ENCODE measurements at regions not wholly inside any gene's neighbourhood (a gene's known extent, or its start where the extent isn't known, plus 50 kb on each side); places are given as distances from the start of the nearest gene placed in this dataset.

DNA sequence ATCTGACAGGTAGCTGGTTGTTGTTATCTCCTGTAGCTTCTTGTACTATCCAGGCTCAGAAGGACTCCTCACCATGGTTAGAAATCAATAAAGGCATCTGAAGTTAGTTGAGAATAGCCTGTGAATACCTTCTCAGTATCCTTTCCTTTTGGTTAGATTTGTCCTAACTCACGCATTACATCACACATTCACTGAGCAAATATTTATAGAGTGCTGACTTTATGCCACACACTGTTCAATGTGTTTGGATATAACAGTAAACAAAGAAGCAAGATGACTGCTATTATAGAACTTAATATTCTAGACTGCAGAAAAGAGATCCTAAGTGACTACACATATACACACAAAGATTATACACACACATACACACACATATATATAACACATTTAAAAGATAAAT, 889.9 kb upstream of the CHAC2 start:
- no peak for DNase-seq (ENCODE audit: low read depth in 2 of 2)

DNA sequence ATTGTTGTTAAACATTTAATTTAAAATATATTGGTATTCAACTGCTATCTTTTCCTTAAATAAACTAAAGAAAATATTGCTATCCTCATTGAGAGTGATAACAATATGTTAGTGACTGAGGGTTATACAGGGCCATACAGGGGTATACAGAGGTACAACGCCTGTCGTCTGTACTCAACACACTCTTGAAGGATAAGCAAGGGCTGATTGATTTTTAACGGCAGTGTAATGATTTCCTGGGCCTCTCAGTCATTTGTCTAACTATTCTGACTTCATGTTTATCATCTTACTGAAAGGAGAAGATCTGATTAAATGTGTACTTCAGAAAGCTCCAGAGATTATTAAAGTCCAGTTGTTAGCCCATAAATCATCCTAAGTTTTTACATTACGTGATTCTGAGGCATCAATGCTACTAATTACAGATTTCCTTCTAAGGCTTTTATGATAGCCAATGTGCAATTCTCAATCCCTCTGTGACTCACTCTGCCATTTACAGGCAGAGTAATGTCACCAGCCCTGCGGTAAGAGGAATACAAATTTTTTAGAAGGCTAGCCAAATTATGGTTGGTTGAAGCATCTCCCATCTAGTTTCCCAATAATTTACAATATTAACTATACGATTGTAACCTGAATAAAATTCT, 893.0 kb upstream of the CHAC2 start:
- no peak for DNase-seq (ENCODE audit: low read depth in 2 of 2)

DNA sequence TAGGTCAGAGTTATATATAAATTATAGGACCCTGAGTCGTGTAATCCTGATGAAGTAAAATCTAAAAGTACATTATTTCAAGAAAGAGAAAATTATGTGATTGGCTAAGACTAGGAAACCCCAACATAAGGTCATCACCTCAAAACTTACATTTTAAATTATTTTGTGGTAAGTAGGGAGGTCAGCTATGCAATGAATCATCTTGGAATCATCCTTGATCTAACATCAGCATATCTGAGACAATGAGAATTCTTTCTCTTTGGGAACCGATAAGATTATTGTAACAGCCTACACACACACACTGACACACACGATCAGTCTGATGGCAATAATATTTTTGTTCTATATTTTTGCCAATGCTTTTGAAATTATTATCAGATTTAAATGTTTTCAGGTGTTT, 904.8 kb upstream of the CHAC2 start:
- DNase-seq (ENCODE audit: low read depth in 2 of 2) = no peak

DNA sequence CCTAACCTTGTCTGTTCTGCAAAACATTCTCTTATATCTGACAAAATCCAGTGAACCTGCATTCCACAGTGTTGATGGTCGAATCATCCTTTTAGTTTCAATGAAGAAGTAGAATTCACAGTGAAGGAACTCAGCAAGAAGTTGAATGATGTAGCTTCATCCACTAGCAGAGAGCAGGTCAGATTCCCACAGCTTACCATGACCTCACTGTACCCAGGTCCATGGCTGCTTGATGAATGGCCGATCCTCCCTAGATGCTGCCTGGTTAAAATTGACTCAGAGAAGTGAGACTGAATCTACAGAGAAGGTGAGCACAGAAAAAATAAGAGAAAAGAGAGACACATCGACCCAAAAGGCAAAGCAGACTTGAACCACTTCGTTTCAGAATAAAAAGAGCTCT, 906.0 kb upstream of the CHAC2 start:
- no peak for DNase-seq (ENCODE audit: low read depth in 2 of 2)

DNA sequence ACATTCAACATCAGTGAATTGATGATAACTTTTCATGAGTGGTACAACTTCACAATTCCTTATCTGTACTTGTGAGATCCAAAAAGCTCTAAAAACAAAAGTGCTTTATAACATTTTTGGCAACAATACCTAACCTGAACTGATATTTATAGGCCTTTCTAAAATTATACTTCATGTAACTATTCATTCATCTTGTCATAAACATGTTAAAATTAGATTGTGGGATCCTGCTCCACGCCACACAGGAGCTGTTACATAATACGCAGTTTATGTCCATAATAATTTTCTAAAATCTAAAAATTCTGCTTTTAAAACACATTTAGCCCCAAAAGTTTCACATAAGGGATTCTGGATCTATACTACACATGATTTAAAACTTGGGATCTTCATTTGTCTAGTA, 908.5 kb upstream of the CHAC2 start:
- no peak for DNase-seq (ENCODE audit: low read depth in 2 of 2)

DNA sequence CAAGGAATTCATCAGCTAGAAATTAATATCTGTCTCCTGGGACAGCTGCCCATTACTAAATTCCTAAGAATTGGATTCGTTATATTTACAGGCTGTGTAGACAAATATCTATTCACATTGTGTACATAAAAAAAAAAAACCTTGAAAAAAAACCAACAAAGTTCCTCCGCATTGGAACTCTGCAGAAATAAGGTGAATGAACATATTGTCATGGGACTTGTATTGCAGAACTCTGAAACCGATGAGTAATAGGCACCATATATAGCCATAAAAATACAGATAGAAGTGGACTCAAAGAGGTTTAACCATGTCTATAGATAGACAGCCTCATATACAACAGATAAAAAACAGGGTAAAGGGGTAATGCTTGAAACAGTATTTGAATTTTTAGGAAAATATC, 909.9 kb upstream of the CHAC2 start:
- DNase-seq (ENCODE audit: low read depth in 2 of 2) = no peak

DNA sequence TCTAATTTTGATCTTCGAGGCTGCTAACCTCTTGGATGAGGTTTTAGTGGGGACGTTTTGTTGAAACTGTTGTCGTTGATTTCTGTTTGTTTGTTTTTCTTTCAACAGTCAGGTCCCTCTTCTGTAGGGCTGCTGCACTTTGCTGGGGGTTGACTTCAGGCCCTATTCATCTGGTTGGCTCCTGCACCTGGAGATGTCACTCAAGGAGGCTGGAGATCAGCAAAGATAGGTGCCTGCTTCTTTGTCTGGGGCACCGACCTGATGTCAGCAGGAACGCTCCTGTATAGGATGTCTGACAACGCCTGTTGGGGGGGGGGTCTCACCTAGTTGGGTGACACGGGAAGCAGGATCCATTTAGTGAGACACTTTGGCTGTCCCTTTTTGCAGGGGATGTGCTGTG, 915.6 kb upstream of the CHAC2 start:
- DNase-seq (ENCODE audit: low read depth in 2 of 2) = no peak

DNA sequence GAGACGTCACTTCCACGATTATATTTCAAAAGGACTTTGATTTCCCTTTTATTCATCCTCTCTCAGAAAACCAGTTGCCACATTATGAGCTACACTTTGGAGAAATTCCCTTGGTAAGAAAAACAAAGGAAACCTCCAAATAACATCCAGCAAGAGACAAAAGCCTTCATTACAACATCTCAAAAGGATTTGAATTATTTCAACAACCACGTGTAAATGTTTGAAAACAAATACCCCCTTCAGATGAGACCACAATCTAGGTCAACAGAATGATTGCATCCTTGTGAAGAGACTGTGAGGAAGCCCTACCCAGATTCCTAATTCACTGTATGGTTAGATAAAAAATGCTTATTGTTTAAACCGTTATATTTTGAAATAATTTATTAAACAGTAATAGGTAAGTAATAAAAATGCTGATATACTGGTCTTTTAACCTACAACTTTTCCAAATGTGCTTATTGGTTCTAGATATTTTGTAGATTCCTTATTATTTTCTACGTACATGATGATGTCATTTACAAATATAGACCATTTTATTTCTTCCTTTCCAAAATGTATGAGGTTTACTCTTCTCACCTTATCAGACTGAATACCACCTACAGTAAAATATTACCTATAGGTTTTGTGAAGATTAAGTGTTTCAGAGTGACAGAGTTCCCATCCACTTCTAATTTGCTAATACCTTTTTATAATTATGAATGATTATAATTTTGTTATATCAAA, 922.7 kb upstream of the CHAC2 start:
- no peak for DNase-seq (ENCODE audit: low read depth in 2 of 2)

DNA sequence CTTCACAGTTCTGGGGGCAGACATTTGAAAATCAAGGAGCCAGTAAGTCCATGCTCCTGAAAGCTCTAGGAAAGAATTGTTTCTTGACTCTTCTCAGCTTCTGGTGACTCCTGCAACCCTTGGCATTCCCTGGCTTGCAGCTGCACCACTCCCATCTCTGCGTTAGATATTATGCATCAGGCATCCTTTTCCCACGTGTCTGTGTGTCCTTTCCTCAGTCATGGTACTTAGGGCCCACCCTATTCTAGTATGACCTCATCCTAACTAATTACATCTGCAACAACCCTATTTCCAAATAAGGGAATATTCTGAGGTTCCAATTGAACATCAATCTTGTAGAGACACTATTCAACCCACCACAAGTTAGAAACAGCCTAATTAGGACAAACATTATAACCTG, 931.7 kb upstream of the CHAC2 start:
- DNase-seq (ENCODE audit: low read depth in 2 of 2) = no peak

DNA sequence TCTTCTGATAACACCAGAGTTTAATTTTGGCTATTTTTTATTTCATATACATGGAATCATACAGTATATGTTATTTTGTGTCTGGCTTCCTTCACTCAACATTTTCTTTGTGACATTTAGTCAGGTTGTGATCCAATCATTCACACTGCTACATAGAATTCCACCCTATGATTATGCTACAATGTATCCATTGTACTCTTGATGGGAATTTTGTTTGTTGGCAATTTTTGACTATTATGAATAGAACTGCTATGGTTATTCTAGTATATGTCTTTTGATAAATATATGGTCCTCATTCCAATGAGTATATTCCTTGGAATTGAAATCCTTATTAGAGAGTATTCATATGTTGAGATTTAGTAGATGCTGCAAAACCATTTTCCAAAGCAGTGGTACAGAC, 936.4 kb upstream of the CHAC2 start:
- DNase-seq (ENCODE audit: low read depth in 2 of 2) = no peak

DNA sequence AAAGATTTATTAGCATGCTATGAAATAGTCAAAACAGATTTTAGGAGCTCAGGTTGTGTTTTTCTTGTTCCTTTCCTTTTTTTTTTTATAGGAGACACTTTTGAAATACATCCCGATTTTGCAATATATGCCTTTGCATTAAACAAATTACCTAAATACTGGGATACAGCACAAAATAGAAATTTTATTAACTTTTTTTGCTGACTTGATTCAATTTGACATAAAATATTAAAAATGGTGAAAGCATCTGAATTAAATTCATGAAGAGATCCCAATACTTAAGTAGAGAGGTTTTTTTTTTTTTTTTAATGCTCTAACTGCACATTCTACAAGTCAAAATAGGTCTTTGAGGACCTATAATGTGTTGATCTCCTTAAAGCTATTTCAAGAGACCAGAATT, 939.5 kb upstream of the CHAC2 start:
- no peak for DNase-seq (ENCODE audit: low read depth in 2 of 2)

DNA sequence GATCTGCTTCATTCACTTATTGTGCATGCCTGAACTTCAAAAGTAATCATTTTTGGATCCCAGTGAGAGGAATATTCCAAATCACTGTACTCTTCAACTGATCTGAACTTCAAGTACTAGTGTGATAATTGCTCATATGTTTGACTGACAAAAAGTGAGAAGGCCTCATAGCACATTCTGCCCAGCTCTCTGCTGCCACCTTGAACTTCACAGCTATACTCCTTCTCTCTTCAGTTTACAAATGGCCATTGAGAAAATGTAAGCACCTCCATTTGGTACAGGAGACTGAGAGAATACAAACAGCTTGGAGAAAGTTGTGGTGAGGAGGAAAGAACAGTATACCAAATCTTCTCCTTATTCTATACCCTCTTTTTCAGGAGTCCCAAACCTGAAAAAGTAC, 946.0 kb upstream of the CHAC2 start:
- no peak for DNase-seq (ENCODE audit: low read depth in 2 of 2)

DNA sequence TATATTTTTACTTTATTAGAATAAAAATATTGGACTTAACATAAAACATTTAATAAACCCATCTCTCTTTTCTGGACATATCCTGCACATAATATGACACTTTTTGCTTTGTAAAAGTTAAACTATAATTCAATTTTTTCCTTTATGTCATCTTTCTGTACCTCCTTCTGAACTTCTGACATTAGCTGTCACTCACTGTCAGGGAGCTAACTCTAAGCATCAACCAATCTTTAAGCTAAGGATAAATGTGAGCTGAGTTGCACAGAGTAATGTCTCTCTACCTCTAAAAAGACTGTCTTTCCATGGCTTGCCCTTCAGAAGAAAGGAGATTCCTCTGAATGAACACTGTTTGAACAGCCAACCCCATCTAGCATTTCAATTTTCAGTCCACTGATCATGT, 948.6 kb upstream of the CHAC2 start:
- no peak for DNase-seq (ENCODE audit: low read depth in 2 of 2)

DNA sequence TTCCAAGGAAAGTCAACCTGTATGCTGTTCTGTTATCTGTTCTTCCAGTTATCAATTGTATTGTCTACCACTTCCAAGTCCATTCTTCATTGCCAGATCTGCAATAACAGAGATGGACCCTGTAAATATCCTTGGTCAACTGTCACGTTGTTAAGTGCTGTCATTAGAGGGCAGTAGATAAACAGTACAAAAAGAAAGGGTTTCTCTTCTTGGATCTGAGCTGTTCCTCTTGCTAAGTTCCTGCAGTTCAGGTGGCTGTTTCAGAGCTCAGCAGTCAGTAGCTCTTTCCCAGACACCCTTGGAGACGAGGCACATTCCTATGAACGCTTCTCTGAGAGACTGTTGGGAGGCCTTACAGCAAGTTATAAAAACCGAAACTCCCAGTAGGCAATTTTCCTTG, 957.1 kb upstream of the CHAC2 start:
- DNase-seq (ENCODE audit: low read depth in 2 of 2) = no peak

DNA sequence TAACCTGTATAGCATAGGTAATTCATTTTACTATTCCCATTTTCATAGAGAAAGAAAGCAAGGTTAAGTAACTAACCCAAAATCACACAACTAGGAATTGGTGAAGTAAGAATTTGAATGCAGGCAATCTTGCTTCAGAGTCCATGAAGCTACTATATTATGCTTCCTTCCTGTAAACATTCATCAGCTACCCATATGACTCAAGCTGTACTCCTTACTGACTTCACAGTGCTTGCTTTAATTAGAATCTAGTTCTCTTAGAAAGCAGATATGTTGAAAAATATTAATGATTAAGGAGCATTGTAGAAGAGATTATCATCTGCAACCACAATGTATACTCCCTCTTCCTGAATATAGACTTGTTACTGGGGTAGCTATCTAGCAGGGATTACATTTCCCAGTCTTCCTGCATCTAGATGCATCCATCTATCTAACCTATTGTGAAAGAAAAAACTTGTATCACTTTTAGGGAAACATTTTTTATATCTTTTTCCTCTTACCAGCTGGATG, 961.6 kb upstream of the CHAC2 start:
- no peak for DNase-seq (ENCODE audit: low read depth in 2 of 2)

DNA sequence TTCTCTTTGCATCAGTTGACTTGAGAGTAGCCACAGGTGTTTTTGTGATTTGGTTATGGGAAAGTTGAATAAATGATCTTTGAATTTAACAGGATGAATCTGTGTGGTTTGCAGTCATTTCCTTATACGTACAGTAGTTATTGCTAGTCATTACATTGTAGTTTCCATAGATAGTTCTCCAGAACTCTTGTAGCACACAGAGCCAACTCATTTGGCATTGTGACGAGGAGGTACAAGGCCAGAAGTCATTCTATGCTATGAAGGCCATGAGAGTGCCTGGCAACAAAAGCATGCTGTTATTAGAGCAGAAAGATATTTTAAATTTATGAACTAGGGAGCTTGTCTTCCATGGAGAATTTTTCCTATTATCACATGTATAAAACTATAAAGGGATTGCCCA, 973.0 kb upstream of the CHAC2 start:
- no peak for DNase-seq (ENCODE audit: low read depth in 2 of 2)

DNA sequence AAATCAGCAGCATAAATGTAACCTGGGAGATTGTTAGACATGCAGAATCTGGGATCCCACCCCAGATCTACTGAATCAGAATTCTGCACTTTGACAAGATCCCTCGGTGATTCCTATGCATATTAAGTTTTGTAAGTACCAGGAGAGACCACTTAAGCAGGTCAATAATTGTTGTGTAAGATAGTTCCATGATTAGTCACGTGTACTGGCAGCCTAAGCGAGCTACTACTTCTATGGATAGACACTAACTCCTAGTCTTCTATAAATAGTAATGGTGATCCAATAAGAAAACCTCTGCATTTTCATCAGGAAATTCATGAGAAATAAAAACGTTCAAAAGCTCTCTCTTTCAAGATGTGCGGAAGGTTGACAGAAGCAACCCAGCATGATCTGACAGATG, 988.2 kb upstream of the CHAC2 start:
- no peak for DNase-seq (ENCODE audit: low read depth in 2 of 2)

DNA sequence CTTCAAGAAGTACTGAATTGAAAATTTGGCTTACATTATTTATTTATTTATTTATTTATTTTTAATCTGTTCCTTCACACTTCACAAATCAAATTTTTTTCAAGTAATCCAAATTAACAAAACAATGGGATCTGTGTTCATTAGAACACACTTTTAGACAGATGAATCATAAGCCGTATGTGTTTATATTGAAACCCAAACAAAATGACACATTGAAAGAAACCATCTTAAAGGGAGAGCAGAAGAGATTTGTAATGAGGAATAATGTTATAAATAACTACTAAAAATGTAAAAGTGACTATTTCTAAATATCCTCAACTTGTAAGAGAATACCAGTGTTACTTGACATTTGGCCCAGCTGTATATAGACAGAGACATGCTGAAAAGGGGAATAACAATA, 991.0 kb upstream of the CHAC2 start:
- no peak for DNase-seq (ENCODE audit: low read depth in 2 of 2)

DNA sequence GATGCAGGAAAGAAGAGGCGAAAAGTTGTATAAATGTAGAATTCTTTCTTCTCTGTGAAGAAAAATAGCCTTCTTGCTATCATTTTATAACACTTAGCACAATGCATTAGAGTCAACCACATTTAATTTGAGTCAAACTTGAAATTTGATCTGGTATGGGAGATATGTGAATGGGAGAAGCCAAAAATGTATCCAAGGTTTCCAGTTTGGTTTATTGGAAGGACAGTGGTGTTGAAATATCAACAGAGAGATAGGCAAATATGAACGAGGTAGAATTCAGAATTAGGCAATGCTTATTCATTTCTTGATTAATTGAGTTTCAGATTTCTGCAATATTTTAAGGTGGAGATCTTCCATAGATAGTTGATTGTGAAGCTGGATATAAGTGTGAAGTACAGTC, 991.9 kb upstream of the CHAC2 start:
- DNase-seq (ENCODE audit: low read depth in 2 of 2) = no peak

DNA sequence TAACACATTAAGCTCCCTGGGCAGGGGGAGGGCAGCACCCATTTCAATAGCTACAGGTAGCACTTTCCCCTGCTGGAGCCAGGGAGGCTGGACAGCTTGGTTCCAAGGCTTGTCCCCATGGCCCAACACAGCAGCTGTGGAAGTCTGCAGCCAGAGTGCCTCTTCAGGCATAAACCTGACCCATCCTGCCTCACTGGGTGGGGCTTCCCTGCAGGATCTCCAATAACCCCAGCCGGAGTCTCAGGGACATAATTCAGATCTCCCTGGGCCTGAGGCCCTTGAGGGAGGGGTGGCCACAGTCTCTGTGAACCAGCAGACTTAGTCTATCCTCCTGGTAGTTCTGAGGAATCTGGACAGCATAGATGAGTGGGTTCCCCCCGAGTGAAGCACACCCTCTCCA, 1001.9 kb upstream of the CHAC2 start:
- no peak for DNase-seq (ENCODE audit: low read depth in 2 of 2)

DNA sequence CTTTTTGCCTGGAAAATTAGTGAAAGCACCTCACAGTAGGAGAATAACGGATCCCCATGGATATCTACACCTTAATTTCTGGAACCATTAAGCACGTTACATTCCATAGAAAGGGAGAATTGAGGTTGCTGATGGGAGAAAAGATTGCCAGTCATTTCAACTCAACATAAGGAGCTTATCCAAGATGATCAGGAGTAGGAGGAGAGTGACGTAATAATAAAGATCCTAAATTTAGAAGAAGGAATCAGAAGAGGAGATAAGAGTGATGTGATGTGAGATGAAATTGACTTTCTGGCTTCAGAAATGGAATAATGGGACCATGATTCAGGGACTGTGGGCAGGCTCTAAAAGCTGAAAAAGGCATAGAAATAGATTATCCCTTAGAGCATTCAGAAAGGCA, 1017.8 kb upstream of the CHAC2 start:
- no peak for DNase-seq (ENCODE audit: low read depth in 2 of 2)

DNA sequence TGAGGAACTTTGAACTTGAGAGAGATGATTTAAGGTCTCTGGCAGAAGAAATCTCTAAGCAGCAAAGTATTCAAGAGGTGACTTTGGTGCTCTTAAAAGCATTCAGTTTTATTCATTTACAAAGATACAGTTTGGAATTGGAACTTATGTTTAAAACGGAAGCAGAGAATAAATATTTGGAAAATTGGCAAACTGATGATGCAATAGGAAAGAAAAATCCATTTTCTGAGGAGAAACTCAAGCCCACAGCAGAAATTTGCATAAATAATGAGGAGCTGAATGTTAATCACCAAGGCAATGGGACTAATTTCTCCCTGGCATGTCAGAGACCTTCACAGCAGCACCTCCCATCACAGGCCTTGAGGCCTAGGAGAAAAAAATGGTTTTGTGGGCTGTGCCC, 1022.5 kb upstream of the CHAC2 start:
- no peak for DNase-seq (ENCODE audit: low read depth in 2 of 2)

DNA sequence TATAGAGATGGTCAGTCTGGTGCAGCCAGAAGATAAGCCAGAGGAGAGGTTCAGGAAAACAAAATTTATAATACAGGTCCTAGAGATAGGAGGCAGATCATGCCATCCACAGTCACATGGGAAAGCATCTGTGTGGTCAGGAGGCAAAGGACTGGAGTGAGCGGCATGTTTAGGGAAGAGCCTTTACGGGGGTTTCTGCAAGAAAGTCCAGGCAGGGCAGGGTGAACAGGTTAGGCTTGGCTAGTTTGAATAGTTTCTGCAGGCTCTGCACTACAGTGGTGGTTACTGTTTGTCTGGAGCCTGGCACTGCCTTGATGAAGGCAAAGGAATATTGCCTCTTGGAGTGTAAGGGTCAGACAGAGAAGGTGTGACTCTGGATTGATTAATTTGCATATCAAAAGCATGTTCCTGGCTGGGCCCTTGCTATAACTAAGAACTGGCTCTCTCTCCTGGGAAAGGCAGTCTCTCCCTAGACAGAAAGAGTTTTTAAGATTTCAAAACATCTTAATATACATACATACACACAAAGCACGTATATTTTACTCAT, 1034.7 kb upstream of the CHAC2 start:
- no peak for DNase-seq (ENCODE audit: low read depth in 2 of 2)

All from dermis microvascular lymphatic vessel endothelial cell (primary cell).